Motor neuron (in vitro differentiated cells): ENCODE measurements at regions not wholly inside any gene's neighbourhood (a gene's known extent, or its start where the extent isn't known, plus 50 kb on each side); places are given as distances from the start of the nearest gene placed in this dataset.
A peak's percentile ranks its signal among the peaks of the same experiment; 100 is the strongest.
"Not testable (repeated sequence)": the region's sequence is repeated elsewhere in the genome, so short reads cannot be mapped to it uniquely, and the experiment has no call there.

Source experiments
- ATAC-seq, 8 experiments: fragments of 200-7000 bp; cut with Tn5 transposase; replicated peaks in 6 of 8; 2 replicates each; pipeline ENCODE4 v1.8.0; 2021; ENCODE audit warnings: mild to moderate bottlenecking in 8 of 8, moderate library complexity in 8 of 8
- H3K27ac ChIP-seq, 2 donors: fragments of 250-450 bp; sonication (Bioruptor Pico); 2 replicates each; pipeline ENCODE4 v1.9.0; 2021; ENCODE audit warnings: antibody characterized with exemption in 2 of 2, mild to moderate bottlenecking in 2 of 2, moderate library complexity in 1 of 2
- H3K4me1 ChIP-seq, 2 donors: fragments of 250-450 bp; sonication (Bioruptor Pico); replicated peaks in 1 of 2; 2 replicates each; pipeline ENCODE4 v1.6.1; 2021; ENCODE audit warnings: antibody characterized with exemption in 2 of 2, mild to moderate bottlenecking in 2 of 2, moderate library complexity in 1 of 2
- H3K4me3 ChIP-seq, 5 donors: fragments of 250-450 bp; sonication (Bioruptor Pico); 2 replicates each; pipeline ENCODE4 v1.9.0; 2021; ENCODE audit warnings: antibody characterized with exemption in 5 of 5, mild to moderate bottlenecking in 5 of 5, moderate library complexity in 4 of 5
- WGBS, 10 experiments: fragments of 450-650 bp; shearing (Covaris generic); methylation state at CpG; one replicate each; pipeline ENCODE4 v1.0.0; 2022; 5-methylcytosine and 5-hydroxymethylcytosine counted together
- in situ Hi-C, 9 experiments: fragments of 400-800 bp; cut with MboI; loops; one replicate each; pipeline ENCODE4 v1.15.0; 2021; ENCODE audit warnings: low sequenced_read_pairs in 9 of 9, low pct_unique_long_range_greater_than_20kb in 2 of 9; ENCODE audit not compliant: unreplicated experiment in 9 of 9

GRCh38 chr13:108070491-108070890 lies 144.8 kb downstream of the LIG4 start:
- Histone ChIP-seq H3K4me3 (no peak overlapping the region), H3K27ac (no peak overlapping the region), H3K4me1 (no peaks in the 10 kb centered on the region)
- peak in 1 of 8 experiments; percentile 29 for ATAC-seq
- WGBS, 10 experiments, result 0 to 83% (median 63%) methylated on average over 1 to 4 of the region's 4 CpGs; no CpG with 5 or more reads in 2 of the 10 experiments
- in situ Hi-C loops, result no loop called here

DNA sequence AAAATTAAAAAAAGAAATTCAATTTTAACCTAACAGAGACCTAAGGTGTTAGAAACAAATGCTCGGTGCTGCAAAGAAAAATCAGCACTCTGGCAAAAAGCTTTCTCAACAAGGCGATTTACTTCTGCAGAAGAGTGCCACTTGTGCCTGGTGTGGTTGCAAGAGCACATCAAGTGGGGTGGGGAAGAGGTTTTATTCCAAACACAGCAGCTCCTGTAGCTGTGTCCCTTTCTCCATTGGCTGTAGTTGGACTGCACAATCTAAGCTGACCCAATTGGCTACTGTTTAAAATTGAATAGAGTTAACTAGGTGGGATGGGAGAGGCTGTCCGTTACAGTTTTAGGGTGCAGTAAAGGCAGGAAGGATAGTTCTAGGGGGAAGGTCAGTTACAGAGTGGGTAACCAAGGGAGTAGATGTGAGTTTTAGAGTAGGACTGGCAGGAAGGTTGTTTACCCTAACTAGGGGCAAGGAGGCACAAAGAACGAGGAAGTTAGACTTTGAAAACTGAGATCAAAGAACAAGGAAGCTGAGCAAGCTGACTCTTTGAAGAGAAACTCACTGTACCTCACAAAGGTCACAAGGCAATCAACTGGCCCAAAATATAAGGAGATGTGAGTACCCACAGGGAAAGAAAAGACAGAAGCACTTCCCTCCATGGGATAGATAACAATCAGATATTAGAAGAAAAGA lies 145.7 kb downstream of the LIG4 start:
- H3K4me3 ChIP-seq, result no peak overlapping the region
- in situ Hi-C loops, result no loop called here
- 0 to 100% (median 54%) methylated on average over 1 to 4 of the region's 4 CpGs; no CpG with 5 or more reads in 1 of the 10 experiments for WGBS, 10 experiments
- H3K4me1 ChIP-seq, result no peaks in the 10 kb centered on the region
- H3K27ac ChIP-seq, result no peak overlapping the region
- no peak for ATAC-seq

- H3K4me1 ChIP-seq, in situ Hi-C loops, H3K27ac ChIP-seq, H3K4me3 ChIP-seq, ATAC-seq: not testable (repeated sequence)
- WGBS, 10 experiments, result 0 to 88% (median 50%) methylated on average over 1 of the region's 1 CpG; no CpG with 5 or more reads in 1 of the 10 experiments
Observed at GRCh38 chr13:108064372-108064771, 151.0 kb downstream of the LIG4 start.

DNA sequence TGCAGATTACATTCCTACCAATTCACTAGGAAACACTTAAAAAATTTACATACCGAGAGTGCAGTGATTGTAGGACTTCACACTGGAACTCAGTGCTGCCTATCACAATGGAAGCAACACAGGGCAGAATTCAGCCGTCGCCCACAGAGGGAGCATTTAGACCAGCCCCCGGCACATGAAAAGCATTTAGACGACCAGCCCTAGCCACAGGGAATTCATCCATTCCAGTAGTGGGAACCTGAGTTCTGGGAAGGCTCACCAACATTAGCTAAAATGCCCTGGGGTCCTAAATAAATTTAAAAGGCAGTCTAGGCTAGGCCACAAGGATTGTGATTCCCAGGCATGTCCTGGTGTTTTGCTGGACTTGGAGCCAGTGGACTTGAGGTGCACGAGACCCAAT lies 155.2 kb downstream of the LIG4 start:
- Histone ChIP-seq H3K4me1 (peaks cover 0 to 14% of the 10 kb centered on the region in 2 donors), H3K27ac (no peak overlapping the region), H3K4me3 (no peak overlapping the region)
- WGBS, 10 experiments, result 0 to 100% (median 65%) methylated on average over 1 to 6 of the region's 6 CpGs; no CpG with 5 or more reads in 2 of the 10 experiments
- ATAC-seq, result peak in 5 of 8 experiments; percentile 18 to 87 (median 67)
- in situ Hi-C loops, result no loop called here

DNA sequence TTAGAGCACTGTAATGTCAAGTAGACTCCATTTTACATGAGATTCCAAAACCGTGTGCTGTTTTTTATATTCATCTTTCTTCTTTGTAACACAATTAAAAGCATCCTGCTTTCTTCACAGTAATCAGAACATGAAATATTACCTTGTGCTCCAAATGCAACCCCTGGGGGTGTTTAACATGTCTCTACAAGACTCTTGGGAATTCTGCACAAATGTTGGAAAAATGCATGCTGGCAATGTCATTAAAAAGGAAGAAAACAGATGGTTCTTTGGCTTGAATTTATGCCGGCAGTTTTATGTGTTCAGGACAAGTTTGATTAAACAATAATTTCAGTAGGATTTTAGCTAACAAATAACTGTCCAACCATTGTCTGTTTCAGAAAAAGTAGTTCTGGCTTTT lies 159.1 kb downstream of the LIG4 start:
- Histone ChIP-seq H3K4me3 (no peak overlapping the region), H3K4me1 (peaks cover 0 to 14% of the 10 kb centered on the region in 2 donors), H3K27ac (no peak overlapping the region)
- 0 to 55% (median 16%) methylated on average over 1 to 2 of the region's 2 CpGs; no CpG with 5 or more reads in 1 of the 10 experiments for WGBS, 10 experiments
- in situ Hi-C loops, result no loop called here
- ATAC-seq, result peak in 3 of 8 experiments; percentile 48 to 68 (median 58)

DNA sequence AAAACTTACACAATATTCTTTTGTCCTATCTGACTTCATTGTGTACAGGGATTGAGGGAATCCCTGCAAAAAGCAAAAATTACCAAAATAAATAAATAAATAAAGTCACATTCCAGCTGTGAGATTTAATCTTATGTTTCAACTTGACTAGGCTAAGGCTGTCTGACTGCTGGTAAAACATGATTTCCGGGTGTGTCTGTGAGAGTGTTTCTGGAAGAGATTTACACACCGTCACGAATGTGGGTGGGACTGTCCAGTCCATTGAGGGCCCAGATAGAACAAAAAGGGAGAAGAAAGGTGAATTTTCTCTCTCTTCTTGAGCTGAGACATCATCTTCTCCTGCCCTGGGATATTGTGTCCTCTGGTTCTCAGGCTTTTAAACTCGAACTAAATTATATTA lies 166.1 kb downstream of the LIG4 start:
- in situ Hi-C loops, result no loop called here
- peaks cover 0 to 5% of the 10 kb centered on the region in 2 donors for H3K4me1 ChIP-seq
- WGBS, 10 experiments, result 3 to 100% (median 40%) methylated on average over 1 to 4 of the region's 4 CpGs; no CpG with 5 or more reads in 1 of the 10 experiments

DNA sequence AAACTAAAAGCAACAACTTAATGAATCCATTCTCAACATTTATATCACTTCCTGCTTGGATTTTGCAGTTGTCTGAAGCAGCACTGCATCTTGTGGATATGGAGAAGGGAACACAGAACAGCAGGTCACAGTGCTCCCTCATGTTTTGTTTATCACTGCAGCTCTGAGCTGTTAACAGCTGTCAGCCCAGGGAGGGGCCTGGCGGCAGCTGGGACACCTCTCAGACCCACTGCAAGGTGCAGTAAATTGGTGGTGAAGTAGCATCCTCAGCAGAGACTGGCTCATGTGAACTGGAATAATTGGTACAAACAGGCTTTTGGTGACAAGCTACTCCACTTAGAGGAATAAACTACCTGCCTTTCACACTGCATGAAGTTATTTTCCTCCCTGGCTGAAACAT lies 170.4 kb downstream of the LIG4 start:
- H3K4me3 ChIP-seq, result no peak overlapping the region
- H3K27ac ChIP-seq, result no peak overlapping the region
- in situ Hi-C loops, result no loop called here
- 0 to 100% methylated on average over 1 of the region's 1 CpG; no CpG with 5 or more reads in 8 of the 10 experiments for WGBS, 10 experiments
- H3K4me1 ChIP-seq, result peaks cover 0 to 5% of the 10 kb centered on the region in 2 donors
- ATAC-seq, result peak in 3 of 8 experiments; percentile 27 to 54 (median 44)

More for the DNA sequence above, 166.1 kb downstream of the LIG4 start:
- peak in 1 of 8 experiments; percentile 32 for ATAC-seq
- Histone ChIP-seq H3K4me3 (no peak overlapping the region), H3K27ac (no peak overlapping the region)

DNA sequence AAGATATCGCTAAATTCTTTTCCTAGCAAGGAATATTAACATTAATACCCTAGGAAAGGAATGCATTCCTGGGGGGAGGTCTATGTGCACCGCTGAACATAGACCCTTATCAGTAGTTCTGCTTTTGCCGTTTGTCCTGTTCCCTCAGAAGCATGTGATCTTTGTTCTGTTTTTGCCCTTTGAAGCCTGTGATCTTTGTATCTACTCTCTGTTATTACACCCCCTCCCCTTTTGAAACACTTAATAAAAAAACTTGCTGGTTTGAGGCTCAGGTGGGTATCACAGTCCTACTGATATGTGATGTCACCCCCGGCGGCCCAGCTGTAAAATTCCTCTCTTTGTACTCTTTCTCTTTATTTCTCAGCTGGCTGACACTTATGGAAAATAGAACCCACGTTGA lies 172.5 kb downstream of the LIG4 start:
- ATAC-seq, H3K27ac ChIP-seq, H3K4me1 ChIP-seq, H3K4me3 ChIP-seq, in situ Hi-C loops: not testable (repeated sequence)
- 0 to 93% (median 79%) methylated on average over 1 to 6 of the region's 6 CpGs for WGBS, 10 experiments

- WGBS, 10 experiments, result 0 to 100% (median 73%) methylated on average over 1 of the region's 1 CpG; no CpG with 5 or more reads in 4 of the 10 experiments
- in situ Hi-C loops, result no loop called here
Observed at GRCh38 chr13:108037348-108037747, 178.0 kb downstream of the LIG4 start.

GRCh38 chr13:108036411-108036932 lies 178.9 kb downstream of the LIG4 start:
- H3K4me1 ChIP-seq, result no peaks in the 10 kb centered on the region
- H3K27ac ChIP-seq, result no peak overlapping the region
- no peak overlapping the region for H3K4me3 ChIP-seq
- WGBS, 10 experiments, result 0 to 100% (median 74%) methylated on average over 2 to 4 of the region's 4 CpGs
- in situ Hi-C loops, result no loop called here
- ATAC-seq, result peak in 4 of 8 experiments; percentile 34 to 75 (median 48)

More at GRCh38 chr13:108037348-108037747, 178.0 kb downstream of the LIG4 start:
- ATAC-seq, result no peak
- Histone ChIP-seq H3K4me3 (no peak overlapping the region), H3K4me1 (no peaks in the 10 kb centered on the region), H3K27ac (no peak overlapping the region)

GRCh38 chr13:108034909-108035410 lies 180.4 kb downstream of the LIG4 start:
- WGBS, 10 experiments, result 9 to 100% (median 93%) methylated on average over 1 to 5 of the region's 5 CpGs; no CpG with 5 or more reads in 1 of the 10 experiments

GRCh38 chr13:108033800-108034707 lies 181.3 kb downstream of the LIG4 start:
- Histone ChIP-seq H3K4me3 (no peak overlapping the region), H3K27ac (no peak overlapping the region), H3K4me1 (no peaks in the 10 kb centered on the region)
- no peak for ATAC-seq
- in situ Hi-C loops, result no loop called here
- 0 to 100% (median 67%) methylated on average over 1 to 3 of the region's 3 CpGs for WGBS, 10 experiments

More at GRCh38 chr13:108034909-108035410, 180.4 kb downstream of the LIG4 start:
- Histone ChIP-seq H3K4me1 (no peaks in the 10 kb centered on the region), H3K27ac (no peak overlapping the region), H3K4me3 (no peak overlapping the region)
- ATAC-seq, result peak in 1 of 8 experiments; percentile 60
- in situ Hi-C loops, result no loop called here
